ENCODE measurements at regions not wholly inside any gene's neighbourhood (a gene's known extent, or its start where the extent isn't known, plus 50 kb on each side); places are given as distances from the start of the nearest gene placed in this dataset.

GRCh38 chr4:66182636-66183035, 512.3 kb upstream of the EPHA5 start:
- TF ChIP-seq BHLHE40 (IDR thresholded peaks at IDR 0.05; ENCODE audit: borderline replicate concordance) (no peak), FOXA1 (IDR thresholded peaks at IDR 0.05) (no peak), SUZ12 (IDR thresholded peaks at IDR 0.05) (no peak), TARDBP (IDR thresholded peaks at IDR 0.05) (no peak), L3MBTL2 (conservative IDR thresholded peaks at IDR 0.05) (no peak), FOXK2 (IDR thresholded peaks at IDR 0.05) (no peak), HDGF (IDR thresholded peaks at IDR 0.05; ENCODE audit: borderline replicate concordance) (no peak), FOXM1 (IDR thresholded peaks at IDR 0.05; ENCODE audit: borderline replicate concordance) (no peak)
